Fibroblast of skin of scalp (primary cell): ENCODE measurements at regions not wholly inside any gene's neighbourhood (a gene's known extent, or its start where the extent isn't known, plus 50 kb on each side); places are given as distances from the start of the nearest gene placed in this dataset.
A peak's percentile ranks its signal among the peaks of the same experiment; 100 is the strongest.
"Not testable (repeated sequence)": the region's sequence is repeated elsewhere in the genome, so short reads cannot be mapped to it uniquely, and the experiment has no call there.

ENCODE experiments used
- DNase-seq: peaks from one replicate; pipeline ENCODE4 v3.0.0-alpha.2; 2013

- DNase-seq: peak; percentile 96
Observed at GRCh38 chr3:78258798-78259197, 1218.9 kb downstream of the ROBO2 start.

GRCh38 chr3:78260388-78260787 is 1220.5 kb downstream of the ROBO2 start:
- no peak for DNase-seq

GRCh38 chr3:78266550-78266949 is 1226.7 kb downstream of the ROBO2 start:
- DNase-seq: not testable (repeated sequence)

- DNase-seq: no peak
Observed at GRCh38 chr3:78267235-78267634, 1227.3 kb downstream of the ROBO2 start.

- no peak for DNase-seq
Observed at GRCh38 chr3:78268087-78268486, 1228.2 kb downstream of the ROBO2 start.

GRCh38 chr3:78268716-78269668 is 1229.1 kb downstream of the ROBO2 start:
- DNase-seq: no peak

- DNase-seq: no peak
Observed at GRCh38 chr3:78273326-78273725, 1233.4 kb downstream of the ROBO2 start.

- no peak for DNase-seq
Observed at GRCh38 chr3:78274475-78275065, 1234.7 kb downstream of the ROBO2 start.

- no peak for DNase-seq
Observed at GRCh38 chr3:78275420-78275852, 1235.5 kb downstream of the ROBO2 start.

GRCh38 chr3:78277220-78277619 is 1237.3 kb downstream of the ROBO2 start:
- no peak for DNase-seq

- no peak for DNase-seq
Observed at GRCh38 chr3:78277801-78278200, 1237.9 kb downstream of the ROBO2 start.

- no peak for DNase-seq
Observed at GRCh38 chr3:78279091-78279490, 1239.2 kb downstream of the ROBO2 start.

GRCh38 chr3:78281381-78281780 is 1241.5 kb downstream of the ROBO2 start:
- DNase-seq: no peak

GRCh38 chr3:78283994-78284393 is 1244.1 kb downstream of the ROBO2 start:
- no peak for DNase-seq

GRCh38 chr3:78285032-78285728 is 1245.3 kb downstream of the ROBO2 start:
- DNase-seq: no peak

GRCh38 chr3:78287085-78287484 is 1247.2 kb downstream of the ROBO2 start:
- peak; percentile 73 for DNase-seq

- DNase-seq: no peak
Observed at GRCh38 chr3:78293284-78293683, 1253.4 kb downstream of the ROBO2 start.

GRCh38 chr3:78304115-78304514 is 1264.2 kb downstream of the ROBO2 start:
- no peak for DNase-seq

- no peak for DNase-seq
Observed at GRCh38 chr3:78312851-78313250, 1273.0 kb downstream of the ROBO2 start.

- no peak for DNase-seq
Observed at GRCh38 chr3:78313332-78313731, 1273.4 kb downstream of the ROBO2 start.

GRCh38 chr3:78314327-78314726 is 1274.4 kb downstream of the ROBO2 start:
- DNase-seq: no peak

- no peak for DNase-seq
Observed at GRCh38 chr3:78317774-78318173, 1277.9 kb downstream of the ROBO2 start.

- DNase-seq: no peak
Observed at GRCh38 chr3:78322780-78323179, 1282.9 kb downstream of the ROBO2 start.
